Activated CD4-positive, alpha-beta T cell treated with anti-CD3 and anti-CD28 coated beads, Interleukin-2, amount 10 ng/mL, durations not matched to agents 24 days and 14 days (primary cell): ENCODE measurements at regions not wholly inside any gene's neighbourhood (a gene's known extent, or its start where the extent isn't known, plus 50 kb on each side); places are given as distances from the start of the nearest gene placed in this dataset.

Experiments
- DNase-seq: peaks from one replicate; pipeline ENCODE4 v3.0.0; 2022
- H3K27ac Mint-ChIP-seq: one replicate; pipeline ENCODE4 v1.8.0; 2022; ENCODE audit warnings: mild to moderate bottlenecking, mixed read lengths
- H3K27me3 Mint-ChIP-seq: one replicate; pipeline ENCODE4 v1.8.0; 2022; ENCODE audit warnings: mixed read lengths
- H3K36me3 Mint-ChIP-seq: one replicate; pipeline ENCODE4 v1.8.0; 2022; ENCODE audit warnings: low read depth, mild to moderate bottlenecking, mixed read lengths
- H3K4me1 Mint-ChIP-seq: one replicate; pipeline ENCODE4 v1.8.0; 2021; ENCODE audit warnings: mixed read lengths
- H3K4me3 Mint-ChIP-seq: one replicate; pipeline ENCODE4 v1.8.0; 2022; ENCODE audit warnings: mild to moderate bottlenecking, moderate library complexity, mixed read lengths
- H3K9me3 Mint-ChIP-seq: one replicate; pipeline ENCODE4 v1.8.0; 2021; ENCODE audit warnings: mixed read lengths
- intact Hi-C: fragments of 100-400 bp; cut with micrococcal nuclease; formaldehyde crosslinking; loops from one replicate; pipeline ENCODE4 v1.15.1; 2023

GRCh38 chr14:28102814-28103213, 663.8 kb upstream of the FOXG1 start:
- Mint-ChIP-seq H3K36me3 (no peaks in the 10 kb centered on the region), H3K4me1 (no peaks in the 10 kb centered on the region), H3K27me3 (no peaks in the 10 kb centered on the region), H3K27ac (no peak overlapping the region), H3K4me3 (no peak overlapping the region), H3K9me3 (peaks cover 10% of the 10 kb centered on the region)
- no peak for DNase-seq
- intact Hi-C loops: no loop called here

- peaks cover 21% of the 10 kb centered on the region for H3K9me3 Mint-ChIP-seq
- H3K27me3 Mint-ChIP-seq: no peaks in the 10 kb centered on the region
- no peaks in the 10 kb centered on the region for H3K4me1 Mint-ChIP-seq
- no peaks in the 10 kb centered on the region for H3K36me3 Mint-ChIP-seq
- no peak overlapping the region for H3K27ac Mint-ChIP-seq
- no peak for DNase-seq
- no peak overlapping the region for H3K4me3 Mint-ChIP-seq
- intact Hi-C loops: no loop called here
These were observed 653.3 kb upstream of the FOXG1 start for GRCh38 chr14:28113311-28113710.

GRCh38 chr14:28116716-28117115, 649.9 kb upstream of the FOXG1 start:
- H3K4me1 Mint-ChIP-seq: no peaks in the 10 kb centered on the region
- no peaks in the 10 kb centered on the region for H3K27me3 Mint-ChIP-seq
- no peak overlapping the region for H3K27ac Mint-ChIP-seq
- H3K4me3 Mint-ChIP-seq: no peak overlapping the region
- H3K9me3 Mint-ChIP-seq: peaks cover 21% of the 10 kb centered on the region
- no peak for DNase-seq
- H3K36me3 Mint-ChIP-seq: no peaks in the 10 kb centered on the region
- intact Hi-C loops: no loop called here

GRCh38 chr14:28119849-28120248, 646.7 kb upstream of the FOXG1 start:
- H3K27me3 Mint-ChIP-seq: no peaks in the 10 kb centered on the region
- H3K9me3 Mint-ChIP-seq: peaks cover 17% of the 10 kb centered on the region
- DNase-seq: no peak
- no peak overlapping the region for H3K27ac Mint-ChIP-seq
- H3K36me3 Mint-ChIP-seq: no peaks in the 10 kb centered on the region
- intact Hi-C loops: no loop called here
- H3K4me3 Mint-ChIP-seq: no peak overlapping the region
- H3K4me1 Mint-ChIP-seq: no peaks in the 10 kb centered on the region

GRCh38 chr14:28120391-28120790, 646.2 kb upstream of the FOXG1 start:
- no peak overlapping the region for H3K27ac Mint-ChIP-seq
- H3K36me3 Mint-ChIP-seq: no peaks in the 10 kb centered on the region
- DNase-seq: no peak
- no peaks in the 10 kb centered on the region for H3K4me1 Mint-ChIP-seq
- no peak overlapping the region for H3K4me3 Mint-ChIP-seq
- no peaks in the 10 kb centered on the region for H3K27me3 Mint-ChIP-seq
- peaks cover 15% of the 10 kb centered on the region for H3K9me3 Mint-ChIP-seq
- intact Hi-C loops: no loop called here

- Mint-ChIP-seq H3K9me3 (peaks cover 3% of the 10 kb centered on the region), H3K4me1 (no peaks in the 10 kb centered on the region), H3K4me3 (no peak overlapping the region), H3K27me3 (no peaks in the 10 kb centered on the region), H3K36me3 (no peaks in the 10 kb centered on the region), H3K27ac (no peak overlapping the region)
- intact Hi-C loops: no loop called here
- no peak for DNase-seq
These were observed 644.9 kb upstream of the FOXG1 start for GRCh38 chr14:28121512-28122297.

GRCh38 chr14:28130610-28131284, 635.8 kb upstream of the FOXG1 start:
- H3K27ac Mint-ChIP-seq: no peak overlapping the region
- no peaks in the 10 kb centered on the region for H3K4me1 Mint-ChIP-seq
- intact Hi-C loops: no loop called here

GRCh38 chr14:28138341-28138740, 628.2 kb upstream of the FOXG1 start:
- intact Hi-C loops: no loop called here
- H3K27ac Mint-ChIP-seq: no peak overlapping the region
- no peak overlapping the region for H3K4me3 Mint-ChIP-seq
- no peaks in the 10 kb centered on the region for H3K4me1 Mint-ChIP-seq
- no peaks in the 10 kb centered on the region for H3K36me3 Mint-ChIP-seq
- no peak for DNase-seq
- H3K9me3 Mint-ChIP-seq: peaks cover 19% of the 10 kb centered on the region
- no peaks in the 10 kb centered on the region for H3K27me3 Mint-ChIP-seq

More at GRCh38 chr14:28130610-28131284, 635.8 kb upstream of the FOXG1 start:
- Mint-ChIP-seq H3K9me3 (peaks cover 18% of the 10 kb centered on the region), H3K27me3 (no peaks in the 10 kb centered on the region), H3K4me3 (no peak overlapping the region), H3K36me3 (no peaks in the 10 kb centered on the region)
- no peak for DNase-seq

- Mint-ChIP-seq H3K27ac (no peak overlapping the region), H3K9me3 (peaks cover 11% of the 10 kb centered on the region), H3K4me3 (no peak overlapping the region), H3K27me3 (no peaks in the 10 kb centered on the region), H3K4me1 (no peaks in the 10 kb centered on the region), H3K36me3 (no peaks in the 10 kb centered on the region)
- intact Hi-C loops: no loop called here
- no peak for DNase-seq
These were observed 624.9 kb upstream of the FOXG1 start for GRCh38 chr14:28141662-28142061.

GRCh38 chr14:28142400-28143015, 624.1 kb upstream of the FOXG1 start:
- DNase-seq: no peak
- H3K4me1 Mint-ChIP-seq: no peaks in the 10 kb centered on the region
- peaks cover 11% of the 10 kb centered on the region for H3K9me3 Mint-ChIP-seq
- H3K27me3 Mint-ChIP-seq: no peaks in the 10 kb centered on the region
- H3K36me3 Mint-ChIP-seq: no peaks in the 10 kb centered on the region
- intact Hi-C loops: no loop called here
- no peak overlapping the region for H3K4me3 Mint-ChIP-seq
- H3K27ac Mint-ChIP-seq: no peak overlapping the region

GRCh38 chr14:28143316-28143715, 623.3 kb upstream of the FOXG1 start:
- DNase-seq: no peak
- Mint-ChIP-seq H3K9me3 (peaks cover 11% of the 10 kb centered on the region), H3K27me3 (no peaks in the 10 kb centered on the region), H3K4me1 (no peaks in the 10 kb centered on the region), H3K27ac (no peak overlapping the region), H3K36me3 (no peaks in the 10 kb centered on the region), H3K4me3 (no peak overlapping the region)
- intact Hi-C loops: no loop called here

- intact Hi-C loops: no loop called here
These were observed 614.7 kb upstream of the FOXG1 start for GRCh38 chr14:28151926-28152325.

GRCh38 chr14:28152453-28153044, 614.0 kb upstream of the FOXG1 start:
- Mint-ChIP-seq H3K4me3 (no peak overlapping the region), H3K9me3 (no peaks in the 10 kb centered on the region), H3K27ac (no peak overlapping the region), H3K27me3 (no peaks in the 10 kb centered on the region), H3K4me1 (no peaks in the 10 kb centered on the region), H3K36me3 (no peaks in the 10 kb centered on the region)
- intact Hi-C loops: no loop called here
- DNase-seq: no peak

More at GRCh38 chr14:28151926-28152325, 614.7 kb upstream of the FOXG1 start:
- Mint-ChIP-seq H3K27ac (no peak overlapping the region), H3K4me3 (no peak overlapping the region), H3K36me3 (no peaks in the 10 kb centered on the region), H3K9me3 (no peaks in the 10 kb centered on the region), H3K4me1 (no peaks in the 10 kb centered on the region), H3K27me3 (no peaks in the 10 kb centered on the region)
- DNase-seq: no peak

GRCh38 chr14:28157289-28157869, 609.2 kb upstream of the FOXG1 start:
- no peak for DNase-seq
- Mint-ChIP-seq H3K27ac (no peak overlapping the region), H3K36me3 (no peaks in the 10 kb centered on the region), H3K4me1 (no peaks in the 10 kb centered on the region), H3K9me3 (no peaks in the 10 kb centered on the region), H3K27me3 (no peaks in the 10 kb centered on the region), H3K4me3 (no peak overlapping the region)
- intact Hi-C loops: no loop called here
